ENCODE measurements at regions not wholly inside any gene's neighbourhood (a gene's known extent, or its start where the extent isn't known, plus 50 kb on each side); places are given as distances from the start of the nearest gene placed in this dataset.
"Not testable (repeated sequence)": the region's sequence is repeated elsewhere in the genome, so short reads cannot be mapped to it uniquely, and the experiment has no call there.

GRCh38 chr6:139748353-139749146 is 374.1 kb upstream of the CITED2 start:
- no peak for DNase-seq (ENCODE audit: low read depth)

GRCh38 chr6:139747154-139747553 is 372.7 kb upstream of the CITED2 start:
- DNase-seq (ENCODE audit: low read depth), result no peak

- no peak for DNase-seq (ENCODE audit: low read depth)
Measured at GRCh38 chr6:139744891-139745290, 370.4 kb upstream of the CITED2 start.

- no peak for DNase-seq (ENCODE audit: low read depth)
Measured at GRCh38 chr6:139743664-139744437, 369.4 kb upstream of the CITED2 start.

GRCh38 chr6:139742671-139743070 is 368.2 kb upstream of the CITED2 start:
- no peak for DNase-seq (ENCODE audit: low read depth)

GRCh38 chr6:139738801-139739455 is 364.5 kb upstream of the CITED2 start:
- DNase-seq (ENCODE audit: low read depth), result no peak

- no peak for DNase-seq (ENCODE audit: low read depth)
Measured at GRCh38 chr6:139736325-139736906, 362.0 kb upstream of the CITED2 start.

- no peak for DNase-seq (ENCODE audit: low read depth)
Measured at GRCh38 chr6:139732451-139732850, 358.0 kb upstream of the CITED2 start.

GRCh38 chr6:139730340-139730974 is 356.0 kb upstream of the CITED2 start:
- no peak for DNase-seq (ENCODE audit: low read depth)

- DNase-seq (ENCODE audit: low read depth), result no peak
Measured at GRCh38 chr6:139728876-139729427, 354.5 kb upstream of the CITED2 start.

GRCh38 chr6:139726272-139726671 is 351.8 kb upstream of the CITED2 start:
- DNase-seq (ENCODE audit: low read depth), result not testable (repeated sequence)

GRCh38 chr6:139722530-139722929 is 348.1 kb upstream of the CITED2 start:
- no peak for DNase-seq (ENCODE audit: low read depth)

GRCh38 chr6:139721954-139722353 is 347.5 kb upstream of the CITED2 start:
- DNase-seq (ENCODE audit: low read depth), result no peak

- no peak for DNase-seq (ENCODE audit: low read depth)
Measured at GRCh38 chr6:139713900-139714506, 339.6 kb upstream of the CITED2 start.

- DNase-seq (ENCODE audit: low read depth), result no peak
Measured at GRCh38 chr6:139713424-139713823, 339.0 kb upstream of the CITED2 start.

- DNase-seq (ENCODE audit: low read depth), result no peak
Measured at GRCh38 chr6:139712830-139713229, 338.4 kb upstream of the CITED2 start.

- no peak for DNase-seq (ENCODE audit: low read depth)
Measured at GRCh38 chr6:139711804-139712585, 337.5 kb upstream of the CITED2 start.

GRCh38 chr6:139710556-139710955 is 336.1 kb upstream of the CITED2 start:
- DNase-seq (ENCODE audit: low read depth), result no peak

GRCh38 chr6:139708337-139709199 is 334.1 kb upstream of the CITED2 start:
- DNase-seq (ENCODE audit: low read depth), result no peak
